H1 (cell line): ENCODE measurements at regions not wholly inside any gene's neighbourhood (a gene's known extent, or its start where the extent isn't known, plus 50 kb on each side); places are given as distances from the start of the nearest gene placed in this dataset.

Source experiments
- SAP30 ChIP-seq: fragments of 300-600 bp; sonication (generic); IDR thresholded peaks from 2 replicates; pipeline ENCODE4 v1.7.1; 2012; ENCODE audit warnings: low read length, moderate library complexity, mild to moderate bottlenecking, inconsistent platforms; ENCODE audit not compliant: insufficient read depth, insufficient replicate concordance

DNA sequence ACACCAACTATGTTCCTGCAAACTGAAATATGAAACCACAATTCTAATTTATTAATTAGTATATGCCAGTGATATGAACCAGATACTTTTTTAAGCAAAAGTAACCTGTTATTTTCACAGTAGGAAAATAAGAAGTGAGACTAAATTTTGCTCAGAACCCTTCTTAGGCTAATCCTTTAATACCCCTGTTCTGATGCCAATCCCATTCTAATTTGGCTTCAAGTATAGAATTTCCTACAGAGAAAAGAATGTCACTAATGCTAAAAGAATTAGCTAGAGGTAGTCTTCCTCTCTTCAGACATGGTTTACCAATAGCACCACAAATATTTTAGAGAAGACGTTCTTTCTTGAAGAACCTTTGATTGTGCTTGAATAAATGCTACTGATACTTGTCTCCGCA is 758.4 kb downstream of the FLRT2 start (continued):
- no peak for TF ChIP-seq SAP30
